ENCODE measurements at regions not wholly inside any gene's neighbourhood (a gene's known extent, or its start where the extent isn't known, plus 50 kb on each side); places are given as distances from the start of the nearest gene placed in this dataset.

GRCh38 chr13:111658145-111659100 is 338.0 kb downstream of the TEX29 start:
- H3K4me3 ChIP-seq (ENCODE audit: low read depth, low read length) = no peak overlapping the region
- TF ChIP-seq CTCF (IDR thresholded peaks at IDR 0.05; ENCODE audit: low read depth, low read length) = no peak

- TF ChIP-seq CTCF (IDR thresholded peaks at IDR 0.05; ENCODE audit: low read depth, low read length) = no peak
- no peak overlapping the region for H3K4me3 ChIP-seq (ENCODE audit: low read depth, low read length)
Observed at GRCh38 chr13:111659219-111659775, 338.9 kb downstream of the TEX29 start.

DNA sequence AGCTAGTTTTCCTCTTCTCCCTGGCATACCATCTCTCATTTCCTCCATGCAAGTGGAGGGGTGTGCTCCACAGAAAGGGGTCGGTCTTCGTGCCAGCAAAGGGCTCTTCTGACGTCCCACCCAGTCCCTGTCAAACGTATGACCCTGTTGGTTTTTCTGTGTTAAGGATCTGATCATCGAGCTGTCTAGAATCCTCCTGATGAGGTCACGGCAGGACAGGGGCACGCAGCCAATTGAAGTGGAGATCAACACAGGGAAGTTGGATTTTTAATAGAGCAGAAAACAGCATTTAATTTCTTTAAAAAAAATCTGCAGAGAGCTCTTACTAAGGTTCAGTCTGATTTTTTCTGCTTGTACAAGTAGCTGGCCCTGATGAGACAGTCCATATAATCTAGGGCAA is 339.4 kb downstream of the TEX29 start:
- no peak overlapping the region for H3K4me3 ChIP-seq (ENCODE audit: low read depth, low read length)
- TF ChIP-seq CTCF (IDR thresholded peaks at IDR 0.05; ENCODE audit: low read depth, low read length) = no peak

- TF ChIP-seq CTCF (IDR thresholded peaks at IDR 0.05; ENCODE audit: low read depth, low read length) = no peak
- no peak overlapping the region for H3K4me3 ChIP-seq (ENCODE audit: low read depth, low read length)
Observed at GRCh38 chr13:111661052-111661451, 340.6 kb downstream of the TEX29 start.

GRCh38 chr13:111661776-111662175 is 341.3 kb downstream of the TEX29 start:
- no peak for TF ChIP-seq CTCF (IDR thresholded peaks at IDR 0.05; ENCODE audit: low read depth, low read length)
- no peak overlapping the region for H3K4me3 ChIP-seq (ENCODE audit: low read depth, low read length)

GRCh38 chr13:111662451-111662850 is 342.0 kb downstream of the TEX29 start:
- TF ChIP-seq CTCF (IDR thresholded peaks at IDR 0.05; ENCODE audit: low read depth, low read length) = no peak
- H3K4me3 ChIP-seq (ENCODE audit: low read depth, low read length) = no peak overlapping the region

GRCh38 chr13:111662895-111663294 is 342.5 kb downstream of the TEX29 start:
- no peak overlapping the region for H3K4me3 ChIP-seq (ENCODE audit: low read depth, low read length)
- TF ChIP-seq CTCF (IDR thresholded peaks at IDR 0.05; ENCODE audit: low read depth, low read length) = no peak

Data from WI38 (cell line).